ENCODE measurements at regions not wholly inside any gene's neighbourhood (a gene's known extent, or its start where the extent isn't known, plus 50 kb on each side); places are given as distances from the start of the nearest gene placed in this dataset.
"Not testable (repeated sequence)": the region's sequence is repeated elsewhere in the genome, so short reads cannot be mapped to it uniquely, and the experiment has no call there.

DNA sequence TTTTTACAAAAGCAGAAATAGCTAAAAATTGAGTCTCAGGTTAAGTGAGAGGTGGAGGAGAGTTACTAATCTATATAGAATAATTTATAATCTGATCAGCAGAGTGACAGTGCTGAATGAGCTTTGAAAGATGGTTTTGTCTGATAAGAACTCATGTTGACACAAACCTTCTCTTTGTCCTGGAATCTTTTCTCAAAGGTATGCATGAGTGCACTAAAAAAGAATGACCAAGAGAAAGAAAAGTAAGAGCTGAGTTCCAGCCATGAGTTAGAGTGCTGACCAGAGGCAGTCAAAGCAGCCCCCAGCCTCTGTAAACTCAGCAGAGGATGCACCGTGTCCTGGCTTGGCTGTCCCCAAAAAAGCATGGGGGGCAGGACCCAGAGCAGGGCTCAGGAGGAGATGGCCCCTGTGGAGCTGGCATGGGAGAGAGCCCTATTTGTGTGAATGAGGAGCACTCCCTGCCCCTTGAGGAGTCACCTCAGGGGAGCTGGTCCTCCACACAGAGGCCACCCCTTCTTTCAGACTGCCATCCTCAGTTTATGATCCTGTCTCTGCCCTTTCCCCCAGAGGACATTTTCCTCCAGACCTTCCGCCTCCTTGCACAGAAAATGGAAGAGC is 129.8 kb downstream of the SEC23A start:
- DNase-seq, result no peak

GRCh38 chr14:38972511-38972910 is 130.5 kb downstream of the SEC23A start:
- no peak for DNase-seq

DNA sequence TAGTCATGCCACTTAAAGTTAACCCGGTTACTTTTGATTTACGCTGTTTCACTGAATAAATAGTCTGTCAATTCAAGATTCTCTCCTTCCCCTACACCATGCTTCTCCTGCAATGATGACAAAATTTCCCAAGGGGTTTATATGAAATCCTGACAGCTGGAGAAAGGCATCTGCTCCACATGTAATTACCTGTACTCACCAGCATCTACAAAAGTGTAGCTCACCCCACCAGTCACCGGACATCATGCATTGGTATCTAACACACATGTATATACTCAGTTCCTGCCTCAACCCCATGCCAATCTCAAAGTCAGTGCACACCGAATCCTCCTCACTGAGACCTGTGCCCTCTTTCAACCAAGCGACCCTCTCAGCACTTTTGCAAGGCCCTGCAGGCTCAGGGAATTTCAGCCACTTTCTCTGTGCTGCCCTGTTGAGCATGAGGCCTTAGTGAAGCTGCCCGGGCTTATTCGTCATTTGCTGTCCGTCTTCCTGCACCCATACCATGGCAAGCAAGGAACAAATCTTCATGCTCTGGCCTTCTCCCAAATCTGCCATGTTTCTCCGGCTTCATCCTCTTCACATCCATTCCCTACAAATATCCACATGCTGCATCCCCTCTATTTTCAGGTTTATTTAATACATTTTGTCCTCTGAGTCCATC is 131.6 kb downstream of the SEC23A start:
- DNase-seq, result no peak

- no peak for DNase-seq
Measured at GRCh38 chr14:38964630-38965029, 138.4 kb downstream of the SEC23A start.

DNA sequence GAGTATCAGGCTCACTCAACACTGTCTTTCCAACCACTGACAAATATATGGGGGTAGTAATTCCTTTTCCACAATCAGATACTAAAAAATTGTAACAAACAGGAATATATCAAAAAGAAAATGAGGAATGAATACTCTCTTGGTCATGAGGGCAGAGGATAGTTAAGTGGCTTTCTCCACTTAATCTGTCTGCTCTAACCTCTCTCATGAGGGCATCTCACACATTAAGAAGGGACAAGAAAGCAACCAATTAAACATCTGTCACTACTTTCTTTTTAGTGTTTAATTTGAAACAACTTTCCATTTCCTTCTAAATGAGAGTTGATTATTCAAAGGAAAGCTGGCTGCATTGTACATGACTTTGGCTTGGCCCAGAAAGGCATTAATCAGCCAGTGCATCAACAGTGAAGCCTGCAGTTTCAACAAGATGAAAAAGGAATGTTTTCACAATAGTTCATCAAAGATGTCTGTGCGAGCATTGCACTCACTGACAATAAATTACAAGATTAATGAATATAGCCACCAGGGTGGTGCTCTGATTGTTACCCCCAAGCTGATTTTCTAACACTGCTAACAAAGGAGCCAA is 142.0 kb downstream of the SEC23A start:
- DNase-seq, result no peak

DNA sequence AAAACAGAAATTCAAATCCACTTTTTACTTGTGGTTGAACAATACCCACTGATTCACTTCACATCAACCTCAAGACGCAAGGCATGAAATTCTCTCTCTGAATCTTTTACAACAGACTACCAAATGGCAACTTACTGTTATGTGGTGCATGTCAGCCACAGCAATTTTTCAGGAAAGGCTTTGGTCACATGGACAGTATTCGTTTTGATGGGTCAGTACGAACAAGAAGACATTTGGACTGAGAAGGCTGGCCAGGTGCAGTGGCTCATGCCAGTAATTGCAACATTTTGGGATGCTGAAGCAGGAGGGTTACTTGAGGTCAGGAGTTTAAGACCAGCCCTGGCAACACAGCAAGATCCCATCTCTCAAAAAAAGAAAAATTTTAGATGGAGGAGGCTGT is 144.0 kb downstream of the SEC23A start:
- no peak for DNase-seq

DNA sequence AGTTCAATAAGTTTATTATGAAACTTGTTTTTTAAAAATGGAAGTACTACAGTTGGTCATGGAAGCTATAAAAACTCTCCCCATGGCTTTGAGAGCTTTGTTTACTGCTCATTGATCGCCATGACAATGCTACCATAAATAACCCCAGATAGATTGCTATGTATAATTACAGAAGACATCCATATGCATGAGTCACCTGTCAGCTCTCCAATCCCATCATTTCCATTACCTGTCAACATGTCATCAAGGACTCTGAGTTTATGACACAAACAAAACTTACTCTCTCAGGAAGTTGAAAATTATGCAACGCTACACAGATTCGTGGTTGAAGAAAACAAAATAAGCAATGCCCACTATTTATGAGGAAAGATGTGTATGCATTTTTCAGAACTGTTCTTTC is 144.4 kb downstream of the SEC23A start:
- DNase-seq, result no peak

- DNase-seq, result no peak
Measured at GRCh38 chr14:38951451-38951850, 151.6 kb downstream of the SEC23A start.

- DNase-seq, result no peak
Measured at GRCh38 chr14:38950676-38951075, 152.4 kb downstream of the SEC23A start.

GRCh38 chr14:38948576-38948975 is 154.5 kb downstream of the SEC23A start:
- DNase-seq, result no peak

- no peak for DNase-seq
Measured at GRCh38 chr14:38948171-38948570, 154.9 kb downstream of the SEC23A start.

- DNase-seq, result no peak
Measured at GRCh38 chr14:38947343-38947742, 155.7 kb downstream of the SEC23A start.

- DNase-seq, result no peak
Measured at GRCh38 chr14:38944691-38945090, 158.3 kb downstream of the SEC23A start.

GRCh38 chr14:38941488-38941887 is 161.5 kb downstream of the SEC23A start:
- no peak for DNase-seq

DNA sequence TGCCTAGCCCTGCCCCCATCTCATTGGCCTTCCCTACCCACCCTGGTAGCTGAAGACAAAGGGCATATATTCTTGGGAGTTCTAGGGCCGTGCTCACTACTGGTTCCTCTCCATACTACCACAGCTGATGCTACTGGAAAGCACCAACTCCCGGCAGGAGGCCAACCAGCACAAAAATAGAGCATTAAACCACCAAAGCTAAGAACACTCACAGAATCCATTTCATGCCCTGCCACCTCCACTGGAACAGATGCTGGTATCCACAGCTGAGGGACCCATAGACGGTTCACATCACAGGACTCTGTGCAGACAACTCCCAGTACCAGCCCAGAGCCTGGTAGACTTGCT is 170.4 kb downstream of the SEC23A start:
- not testable (repeated sequence) for DNase-seq

- no peak for DNase-seq
Measured at GRCh38 chr14:38931969-38932652, 170.9 kb downstream of the SEC23A start.

- no peak for DNase-seq
Measured at GRCh38 chr14:38930898-38931297, 172.1 kb downstream of the SEC23A start.

GRCh38 chr14:38930022-38930421 is 173.0 kb downstream of the SEC23A start:
- no peak for DNase-seq

DNA sequence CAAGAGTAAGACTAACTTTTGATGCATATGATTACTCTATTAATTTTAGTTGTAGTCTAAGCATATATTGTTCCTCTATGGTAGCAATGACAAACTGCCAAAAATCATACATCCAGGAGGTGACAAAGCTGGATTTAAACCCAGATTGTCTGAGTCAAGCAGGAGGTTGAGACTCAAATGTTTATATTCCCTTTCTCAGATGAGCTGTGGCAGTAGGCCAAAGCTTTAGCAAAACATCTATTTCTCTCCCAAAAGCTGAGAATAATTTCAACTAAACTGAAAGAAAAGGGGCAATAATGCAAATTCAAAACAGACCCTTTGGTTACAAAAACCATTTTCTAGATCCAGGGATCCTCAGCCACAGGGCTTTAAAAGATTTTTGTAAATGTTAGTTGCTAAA is 173.6 kb downstream of the SEC23A start:
- no peak for DNase-seq

DNA sequence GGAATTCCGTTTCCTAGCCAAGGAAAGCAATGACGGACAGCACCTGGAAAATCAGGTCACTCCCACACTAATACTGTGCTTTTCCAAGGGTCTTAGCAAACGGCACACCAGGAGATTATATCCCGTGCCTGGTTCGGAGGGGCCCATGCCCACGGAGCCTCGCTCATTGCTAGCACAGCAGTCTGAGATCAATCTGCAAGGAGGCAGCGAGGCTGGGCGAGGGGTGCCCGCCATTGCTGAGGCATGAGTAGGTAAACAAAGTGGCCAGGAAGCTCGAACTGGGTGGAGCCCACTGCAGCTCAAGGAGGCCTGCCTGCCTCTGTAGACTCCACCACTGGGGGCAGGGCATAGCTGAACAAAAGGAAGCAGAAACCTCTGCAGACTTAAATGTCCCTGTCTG is 181.1 kb downstream of the SEC23A start:
- not testable (repeated sequence) for DNase-seq

DNA sequence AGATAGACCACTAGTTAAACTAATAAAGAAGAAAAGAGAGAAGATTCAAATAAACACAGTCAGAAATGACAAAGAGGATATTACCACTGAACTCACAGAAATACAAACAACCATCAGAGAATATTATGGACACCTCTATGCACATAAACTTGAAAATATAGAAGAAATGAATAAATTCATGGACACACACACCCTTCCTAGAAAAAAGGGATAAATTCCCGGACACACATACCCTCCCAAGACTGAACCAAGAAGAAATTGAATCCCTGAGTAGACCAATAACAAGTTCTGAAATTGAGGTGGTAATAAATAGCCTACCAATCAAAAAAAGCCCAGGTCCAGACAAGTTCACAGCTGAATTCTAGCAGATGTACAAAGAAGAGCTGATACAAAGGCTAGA is 187.9 kb downstream of the SEC23A start:
- DNase-seq, result no peak

DNA sequence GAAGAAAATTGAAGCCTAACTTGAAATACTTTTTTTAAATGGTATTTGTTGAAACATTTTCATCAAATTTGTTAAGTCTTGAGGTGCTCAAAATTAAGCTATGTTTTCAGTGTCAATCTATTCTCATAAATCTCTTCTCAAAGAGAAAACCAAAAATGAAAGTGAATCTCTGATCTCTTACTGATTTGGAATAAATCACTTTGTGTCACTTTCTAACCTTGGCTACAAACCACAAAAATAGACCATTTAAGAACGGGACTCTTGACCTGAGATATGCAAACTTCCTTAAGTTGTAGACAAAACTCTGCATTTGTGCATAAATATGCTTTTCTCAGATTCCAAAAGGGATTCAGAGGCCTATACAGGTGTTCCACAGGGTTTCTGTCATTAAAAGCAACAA is 192.9 kb downstream of the SEC23A start:
- DNase-seq, result no peak

DNA sequence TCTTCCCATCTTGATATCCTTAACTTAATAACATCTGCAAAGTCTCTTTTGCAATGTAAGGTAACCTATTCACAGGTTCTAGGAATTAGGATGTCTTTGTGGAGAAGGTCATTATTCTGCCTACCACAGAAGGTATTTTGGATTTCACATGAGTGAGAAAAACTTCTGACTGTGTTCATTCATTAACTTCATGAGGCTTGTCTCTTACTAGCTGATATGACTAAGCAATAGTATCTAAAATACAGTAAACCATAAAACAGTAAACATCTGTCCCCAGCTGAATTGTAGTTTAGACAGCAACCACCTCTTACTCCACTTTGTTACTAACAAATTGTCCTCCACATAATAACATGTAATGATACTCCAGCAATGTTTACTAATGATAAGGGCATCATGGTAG is 198.1 kb downstream of the SEC23A start:
- DNase-seq, result no peak

GRCh38 chr14:38901791-38902190 is 201.2 kb downstream of the SEC23A start:
- DNase-seq, result no peak

All from CD4-positive, alpha-beta T cell treated with Interleukin-4 for 1 hour (primary cell).